Adrenal gland (tissue), 9 donors: ENCODE measurements at regions not wholly inside any gene's neighbourhood (a gene's known extent, or its start where the extent isn't known, plus 50 kb on each side); places are given as distances from the start of the nearest gene placed in this dataset.

ENCODE experiments used
- DNase-seq, 7 donors: peaks; one replicate each; pipeline ENCODE4 v3.0.0-alpha.2; 2019 to 2020
- H3K27ac ChIP-seq, 5 donors: fragments of 200-600 bp; sonication (generic) in 4 of 5; 1 replicate in 3 of 5; 2 replicates in 2 of 5; pipeline versions ENCODE4 v1.5.1 to v1.8.0; 2016 to 2020; ENCODE audit warnings: mild to moderate bottlenecking in 1 of 5
- H3K27me3 ChIP-seq: fragments of 200-600 bp; 2 replicates; pipeline ENCODE4 v1.8.0; 2021
- H3K36me3 ChIP-seq, 2 donors: fragments of 200-600 bp; replicated peaks in 1 of 2; 1 replicate in 1 of 2; 2 replicates in 1 of 2; pipeline versions ENCODE4 v1.5.1 to v1.8.0; 2018 to 2022
- H3K4me1 ChIP-seq, 2 donors: fragments of 200-600 bp; replicated peaks in 1 of 2; 1 replicate in 1 of 2; 2 replicates in 1 of 2; pipeline versions ENCODE4 v1.5.1 to v1.8.0; 2018 to 2021
- H3K4me3 ChIP-seq, 4 donors: fragments of 200-600 bp; sonication (generic) in 3 of 4; one replicate each; pipeline ENCODE4 v1.5.1; 2016 to 2018
- H3K9me3 ChIP-seq, 3 donors: fragments of 200-600 bp; sonication (generic) in 1 of 3; replicated peaks in 1 of 3; 1 replicate in 2 of 3; 2 replicates in 1 of 3; pipeline versions ENCODE4 v1.5.1 to v1.8.0; 2016 to 2021
- CTCF ChIP-seq, 6 experiments: fragments of 450-650 bp in 4 of 6; fragments of 200-600 bp in 2 of 6; sonication (generic) in 1 of 6; IDR thresholded peaks; 1 replicate in 5 of 6; 2 replicates in 1 of 6; pipeline versions ENCODE4 v1.5.1 to v1.8.0; 2016 to 2021; ENCODE audit warnings: antibody characterized with exemption in 6 of 6, mild to moderate bottlenecking in 2 of 6, moderate library complexity in 1 of 6
- POLR2A ChIP-seq, 2 donors: fragments of 450-650 bp; IDR thresholded peaks; one replicate each; pipeline ENCODE4 v1.6.1; 2017; ENCODE audit warnings: antibody characterized with exemption in 2 of 2, mild to moderate bottlenecking in 2 of 2, moderate library complexity in 1 of 2
- WGBS, 4 donors: extraction: QIAGEN DNeasy Blood & Tissue Kit in 2 of 4; methylation state at CpG; one replicate each; pipeline versions ENCODE4 v1.1.5 to v1.1.7; 2013 to 2017; 5-methylcytosine and 5-hydroxymethylcytosine counted together
- intact Hi-C, 2 donors: fragments of 100-400 bp; cut with DNase I; formaldehyde crosslinking; loops; one replicate each; pipeline versions ENCODE4 v1.14.1 to v1.15.0; 2022 to 2023
- donor health status: healthy with polysubstance abuse.
- donor health status: Bipolar disorder and iron deficiency.
- donor health status: DM: yes; HTN: yes; CAD: no.
- donor health status: DM: no; HTN: no; CAD: no.
- donor health status: DM: no; HTN: no; CAD: no.

- Histone ChIP-seq H3K4me3 (no peak overlapping the region), H3K27me3 (no peaks in the 10 kb centered on the region), H3K9me3 (no peaks in the 10 kb centered on the region), H3K27ac (no peak overlapping the region), H3K36me3 (no peaks in the 10 kb centered on the region), H3K4me1 (no peaks in the 10 kb centered on the region)
- TF ChIP-seq POLR2A (IDR thresholded peaks at IDR 0.05): no peak
- intact Hi-C loops: no loop called here
- no peak for DNase-seq
- WGBS, 4 donors: 71 to 93% (median 81%) methylated on average over 1 of the region's 1 CpG
Measured at GRCh38 chr10:36220151-36220550, 578.1 kb upstream of the FZD8 start.

GRCh38 chr10:36211856-36212255, 569.8 kb upstream of the FZD8 start:
- no peaks in the 10 kb centered on the region for H3K27me3 ChIP-seq
- WGBS, 4 donors: 84 to 89% (median 87%) methylated on average over 2 of the region's 2 CpGs
- TF ChIP-seq CTCF (IDR thresholded peaks at IDR 0.05): no peak
- TF ChIP-seq POLR2A (IDR thresholded peaks at IDR 0.05): no peak

GRCh38 chr10:36209480-36209879, 567.4 kb upstream of the FZD8 start:
- WGBS, 4 donors: 75 to 79% (median 78%) methylated on average over 5 of the region's 5 CpGs
- Histone ChIP-seq H3K4me1 (no peaks in the 10 kb centered on the region), H3K9me3 (no peaks in the 10 kb centered on the region), H3K27me3 (no peaks in the 10 kb centered on the region), H3K4me3 (no peak overlapping the region), H3K27ac (no peak overlapping the region), H3K36me3 (no peaks in the 10 kb centered on the region)
- no peak for TF ChIP-seq CTCF (IDR thresholded peaks at IDR 0.05)
- TF ChIP-seq POLR2A (IDR thresholded peaks at IDR 0.05): no peak
- intact Hi-C loops: no loop called here
- no peak for DNase-seq

More at GRCh38 chr10:36211856-36212255, 569.8 kb upstream of the FZD8 start:
- no peak for DNase-seq
- H3K27ac ChIP-seq: no peak overlapping the region
- H3K4me1 ChIP-seq: no peaks in the 10 kb centered on the region
- no peak overlapping the region for H3K4me3 ChIP-seq
- no peaks in the 10 kb centered on the region for H3K9me3 ChIP-seq
- intact Hi-C loops: no loop called here
- H3K36me3 ChIP-seq: no peaks in the 10 kb centered on the region

GRCh38 chr10:36202881-36203280, 560.8 kb upstream of the FZD8 start:
- Histone ChIP-seq H3K4me1 (no peaks in the 10 kb centered on the region), H3K4me3 (no peak overlapping the region), H3K36me3 (no peaks in the 10 kb centered on the region), H3K9me3 (no peaks in the 10 kb centered on the region), H3K27me3 (no peaks in the 10 kb centered on the region), H3K27ac (no peak overlapping the region)
- DNase-seq: no peak
- intact Hi-C loops: no loop called here
- 56 to 59% (median 57%) methylated on average over 1 of the region's 1 CpG for WGBS, 4 donors
- no peak for TF ChIP-seq POLR2A (IDR thresholded peaks at IDR 0.05)
- TF ChIP-seq CTCF (IDR thresholded peaks at IDR 0.05): no peak

GRCh38 chr10:36200577-36200976, 558.5 kb upstream of the FZD8 start:
- Histone ChIP-seq H3K36me3 (no peaks in the 10 kb centered on the region), H3K4me3 (no peak overlapping the region), H3K27ac (no peak overlapping the region), H3K27me3 (no peaks in the 10 kb centered on the region), H3K4me1 (no peaks in the 10 kb centered on the region), H3K9me3 (no peaks in the 10 kb centered on the region)
- 84 to 91% (median 90%) methylated on average over 5 of the region's 5 CpGs for WGBS, 4 donors
- DNase-seq: no peak
- TF ChIP-seq POLR2A (IDR thresholded peaks at IDR 0.05) (no peak), CTCF (IDR thresholded peaks at IDR 0.05) (no peak)
- intact Hi-C loops: no loop called here
